CD14-positive monocyte (primary cell): ENCODE measurements at regions not wholly inside any gene's neighbourhood (a gene's known extent, or its start where the extent isn't known, plus 50 kb on each side); places are given as distances from the start of the nearest gene placed in this dataset.

Source experiments
- DNase-seq, 3 donors: peaks; one replicate each; pipeline ENCODE4 v3.0.0-alpha.2; 2011 to 2022
- H2AFZ ChIP-seq: 2 replicates; pipeline ENCODE4 v1.6.0; 2012; ENCODE audit warnings: mild to moderate bottlenecking, low read depth, low read length, inconsistent platforms; ENCODE audit not compliant: insufficient read depth, poor library complexity, severe bottlenecking
- H3K27ac ChIP-seq, 2 donors: 1 replicate in 1 of 2; 2 replicates in 1 of 2; pipeline ENCODE4 v1.5.1; 2012 to 2013; ENCODE audit warnings: low read length in 2 of 2, control low read depth in 1 of 2, inconsistent platforms in 1 of 2, low read depth in 1 of 2, mild to moderate bottlenecking in 1 of 2
- H3K27me3 ChIP-seq, 2 donors: one replicate each; pipeline versions ENCODE4 v1.6.0 to v1.6.1; 2011 to 2013; ENCODE audit warnings: low read length in 2 of 2; ENCODE audit not compliant: control insufficient read depth in 2 of 2, insufficient read depth in 2 of 2
- H3K36me3 ChIP-seq, 2 donors: replicated peaks in 1 of 2; 1 replicate in 1 of 2; 2 replicates in 1 of 2; pipeline versions ENCODE4 v1.5.1 to v1.6.1; 2012 to 2013; ENCODE audit warnings: low read length in 2 of 2, control low read depth in 1 of 2, inconsistent platforms in 1 of 2, mild to moderate bottlenecking in 1 of 2; ENCODE audit not compliant: insufficient read depth in 2 of 2, control insufficient read depth in 1 of 2
- H3K4me1 ChIP-seq, 2 donors: 1 replicate in 1 of 2; 2 replicates in 1 of 2; pipeline versions ENCODE4 v1.5.1 to v1.6.1; 2012 to 2013; ENCODE audit warnings: low read length in 2 of 2, control low read depth in 1 of 2, inconsistent platforms in 1 of 2, mild to moderate bottlenecking in 1 of 2, moderate library complexity in 1 of 2; ENCODE audit not compliant: insufficient read depth in 2 of 2, control insufficient read depth in 1 of 2
- H3K4me2 ChIP-seq: replicated peaks from 2 replicates; pipeline ENCODE3; 2012; ENCODE audit warnings: low read length, moderate library complexity, mild to moderate bottlenecking; ENCODE audit not compliant: poor library complexity, severe bottlenecking; ENCODE audit errors: extremely low read depth
- H3K4me3 ChIP-seq, 3 experiments: fragments of 200-600 bp in 1 of 3; sonication (generic) in 1 of 3; replicated peaks in 1 of 3; 1 replicate in 2 of 3; 2 replicates in 1 of 3; pipeline ENCODE4 v1.5.1; 2011 to 2013; ENCODE audit warnings: low read length in 3 of 3, mild to moderate bottlenecking in 3 of 3, control low read depth in 2 of 3, low read depth in 2 of 3, inconsistent platforms in 1 of 3, moderate library complexity in 1 of 3
- H3K79me2 ChIP-seq: 2 replicates; pipeline ENCODE4 v1.6.0; 2012; ENCODE audit warnings: mild to moderate bottlenecking, control low read depth, inconsistent platforms, low read length, moderate library complexity; ENCODE audit not compliant: insufficient read depth
- H3K9ac ChIP-seq: 2 replicates; pipeline ENCODE4 v1.6.0; 2017; ENCODE audit warnings: low read length, mild to moderate bottlenecking; ENCODE audit not compliant: insufficient read depth, poor library complexity, severe bottlenecking
- H3K9me3 ChIP-seq, 2 donors: replicated peaks in 1 of 2; 1 replicate in 1 of 2; 2 replicates in 1 of 2; pipeline versions ENCODE4 v1.5.1 to v1.6.1; 2012 to 2013; ENCODE audit warnings: low read length in 2 of 2, control low read depth in 1 of 2; ENCODE audit not compliant: control insufficient read depth in 1 of 2, insufficient read depth in 1 of 2
- H4K20me1 ChIP-seq: 2 replicates; pipeline ENCODE4 v1.6.0; 2012; ENCODE audit warnings: mild to moderate bottlenecking, low read length, control low read depth, moderate library complexity; ENCODE audit not compliant: insufficient read depth
- H3K27ac Mint-ChIP-seq, 7 donors: one replicate each; pipeline ENCODE4 v1.8.0; 2020; ENCODE audit warnings: mild to moderate bottlenecking in 7 of 7, mixed read lengths in 7 of 7, moderate library complexity in 6 of 7, inconsistent platforms in 2 of 7
- H3K27me3 Mint-ChIP-seq, 3 donors: one replicate each; pipeline ENCODE4 v1.8.0; 2021 to 2022; ENCODE audit warnings: low read depth in 3 of 3, mild to moderate bottlenecking in 3 of 3, mixed read lengths in 3 of 3, moderate library complexity in 3 of 3, inconsistent platforms in 1 of 3
- H3K36me3 Mint-ChIP-seq, 2 donors: one replicate each; pipeline ENCODE4 v1.8.0; 2020; ENCODE audit warnings: mixed read lengths in 2 of 2, inconsistent platforms in 1 of 2, mild to moderate bottlenecking in 1 of 2
- H3K4me1 Mint-ChIP-seq: one replicate; pipeline ENCODE4 v1.8.0; 2020; ENCODE audit warnings: mild to moderate bottlenecking, mixed read lengths
- H3K4me3 Mint-ChIP-seq, 2 donors: one replicate each; pipeline ENCODE4 v1.8.0; 2020; ENCODE audit warnings: mild to moderate bottlenecking in 2 of 2, mixed read lengths in 2 of 2, moderate library complexity in 1 of 2
- H3K9me3 Mint-ChIP-seq, 7 donors: one replicate each; pipeline ENCODE4 v1.8.0; 2020 to 2022; ENCODE audit warnings: mixed read lengths in 7 of 7, mild to moderate bottlenecking in 6 of 7, moderate library complexity in 6 of 7, inconsistent platforms in 2 of 7
- CTCF ChIP-seq: fragments of 200-600 bp; IDR thresholded peaks from one replicate; pipeline ENCODE4 v1.8.0; 2022; ENCODE audit warnings: antibody characterized with exemption, mild to moderate bottlenecking
- WGBS: methylation state at CpG from one replicate; pipeline ENCODE4 v1.1.5; 2013; ENCODE audit warnings: missing lambda C conversion rate; ENCODE audit not compliant: insufficient coverage; 5-methylcytosine and 5-hydroxymethylcytosine counted together
- intact Hi-C, 2 donors: fragments of 100-400 bp; cut with micrococcal nuclease; formaldehyde crosslinking; loops; one replicate each; pipeline versions ENCODE4 v1.15.0 to v1.15.1; 2023

DNA sequence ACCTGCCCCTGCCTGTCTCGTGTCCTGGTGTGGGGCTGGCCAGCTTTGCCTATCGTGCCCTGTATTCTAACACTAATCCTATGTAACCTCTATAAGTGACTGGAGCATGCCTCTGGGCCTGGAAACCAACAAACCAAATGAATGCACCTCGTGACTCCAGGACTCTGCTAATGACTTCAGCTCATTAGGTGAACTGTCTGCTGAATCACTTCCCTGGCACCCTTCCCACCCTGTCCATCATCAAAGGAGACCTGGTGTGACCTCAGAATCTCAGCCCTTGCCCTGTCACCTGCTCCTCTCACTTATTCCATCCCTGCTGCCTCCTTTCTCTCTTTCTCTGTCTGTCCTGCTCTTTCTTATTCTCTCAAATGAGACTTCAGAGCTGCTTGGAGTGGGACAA lies 322.4 kb downstream of the CBLN1 start:
- Histone ChIP-seq H3K9me3 (no peaks in the 10 kb centered on the region), H3K79me2 (no peaks in the 10 kb centered on the region), H3K4me1 (no peaks in the 10 kb centered on the region), H3K9ac (no peak overlapping the region), H3K27me3 (no peaks in the 10 kb centered on the region), H3K4me3 (no peak overlapping the region), H2AFZ (no peak overlapping the region), H3K36me3 (no peaks in the 10 kb centered on the region), H3K27ac (no peak overlapping the region), H3K4me2 (no peak overlapping the region), H4K20me1 (no peaks in the 10 kb centered on the region)
- Mint-ChIP-seq H3K9me3 (peaks cover 0 to 8% (median 2%) of the 10 kb centered on the region in 7 donors), H3K4me1 (no peaks in the 10 kb centered on the region), H3K27ac (no peak overlapping the region), H3K4me3 (no peak overlapping the region), H3K27me3 (peaks cover 0 to 3% (median 2%) of the 10 kb centered on the region in 3 donors), H3K36me3 (no peaks in the 10 kb centered on the region)
- DNase-seq: no peak
- no peak for TF ChIP-seq CTCF
- intact Hi-C loops: no loop called here
- 72% methylated on average over 2 of the region's 3 CpGs for WGBS

DNA sequence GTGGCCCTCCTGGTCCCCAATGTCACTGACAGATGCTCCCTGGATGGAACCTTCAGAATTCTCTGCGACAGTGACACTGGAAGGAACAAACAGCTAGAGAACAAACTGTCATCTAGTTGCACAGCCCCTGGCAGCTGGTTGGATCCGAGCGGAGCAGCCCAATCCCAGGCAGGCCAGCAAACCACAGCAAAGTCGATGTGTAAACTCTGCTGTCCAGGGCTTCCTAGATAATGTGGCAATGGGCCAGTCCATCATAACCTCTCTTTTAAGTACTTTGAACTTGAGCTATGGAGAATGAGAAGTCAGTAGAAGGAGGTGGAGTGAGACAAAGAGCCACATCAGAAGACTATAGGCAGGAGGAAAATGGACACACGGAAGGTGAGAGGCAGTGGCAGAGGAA lies 323.0 kb downstream of the CBLN1 start:
- H3K4me3 ChIP-seq: no peak overlapping the region
- no peaks in the 10 kb centered on the region for H4K20me1 ChIP-seq
- H3K9me3 Mint-ChIP-seq: peaks cover 0 to 8% (median 2%) of the 10 kb centered on the region in 7 donors
- H3K9me3 ChIP-seq: no peaks in the 10 kb centered on the region
- H3K36me3 Mint-ChIP-seq: no peaks in the 10 kb centered on the region
- no peaks in the 10 kb centered on the region for H3K36me3 ChIP-seq
- no peak overlapping the region for H3K9ac ChIP-seq
- no peak overlapping the region for H3K27ac ChIP-seq
- H3K4me3 Mint-ChIP-seq: no peak overlapping the region
- no peaks in the 10 kb centered on the region for H3K79me2 ChIP-seq
- no peaks in the 10 kb centered on the region for H3K4me1 Mint-ChIP-seq
- no peak for DNase-seq
- H3K4me1 ChIP-seq: no peaks in the 10 kb centered on the region
- H3K27ac Mint-ChIP-seq: no peak overlapping the region
- H3K4me2 ChIP-seq: no peak overlapping the region
- peaks cover 0 to 3% (median 2%) of the 10 kb centered on the region in 3 donors for H3K27me3 Mint-ChIP-seq
- no peak for TF ChIP-seq CTCF
- WGBS: 88% methylated on average over 4 of the region's 5 CpGs
- intact Hi-C loops: no loop called here
- no peak overlapping the region for H2AFZ ChIP-seq
- H3K27me3 ChIP-seq: no peaks in the 10 kb centered on the region
